Endothelial cell of umbilical vein (primary cell): ENCODE measurements at regions not wholly inside any gene's neighbourhood (a gene's known extent, or its start where the extent isn't known, plus 50 kb on each side); places are given as distances from the start of the nearest gene placed in this dataset.

ENCODE experiments used
- CTCF ChIP-seq, 2 donors: IDR thresholded peaks; 1 replicate in 1 of 2; 2 replicates in 1 of 2; pipeline ENCODE4 v1.5.1; 2011; ENCODE audit warnings: low read length in 2 of 2, mild to moderate bottlenecking in 2 of 2, moderate library complexity in 2 of 2, control low read depth in 1 of 2, inconsistent platforms in 1 of 2, low read depth in 1 of 2; ENCODE audit not compliant: insufficient read depth in 1 of 2; ENCODE audit errors: extremely low read depth in 1 of 2
- EZH2 ChIP-seq: IDR thresholded peaks from 2 replicates; pipeline ENCODE4 v1.6.1; 2012; ENCODE audit warnings: borderline replicate concordance, low read depth, mild to moderate bottlenecking, moderate library complexity, low read length, inconsistent platforms; ENCODE audit not compliant: severe bottlenecking
- POLR2A ChIP-seq: IDR thresholded peaks from 2 replicates; pipeline ENCODE4 v1.6.1; 2012; ENCODE audit warnings: low read depth, mild to moderate bottlenecking, control low read depth, low read length
- POLR2AphosphoS5 ChIP-seq: IDR thresholded peaks from 2 replicates; pipeline ENCODE4 v1.6.1; 2012; ENCODE audit warnings: low read depth, mild to moderate bottlenecking, control low read depth, low read length, moderate library complexity; ENCODE audit not compliant: insufficient read depth
- TF ChIP-seq, protein P1 (sequence below): IDR thresholded peaks from 2 replicates; pipeline ENCODE4 v1.6.1; 2011; ENCODE audit not compliant: insufficient read depth, insufficient read length

- TF ChIP-seq CTCF (IDR thresholded peaks at IDR 0.05; ENCODE audit: extremely low read depth in 1 of 2, insufficient read depth in 1 of 2, low read depth in 1 of 2, low read length in 2 of 2) (no peak), POLR2AphosphoS5 (no peak), POLR2A (no peak), EZH2 (no peak)
- TF ChIP-seq, protein P1, sequence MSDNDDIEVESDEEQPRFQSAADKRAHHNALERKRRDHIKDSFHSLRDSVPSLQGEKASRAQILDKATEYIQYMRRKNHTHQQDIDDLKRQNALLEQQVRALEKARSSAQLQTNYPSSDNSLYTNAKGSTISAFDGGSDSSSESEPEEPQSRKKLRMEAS = no peak
Observed at GRCh38 chr7:41869091-41869490, 166.2 kb upstream of the INHBA start.
